A549 (cell line): ENCODE measurements at regions not wholly inside any gene's neighbourhood (a gene's known extent, or its start where the extent isn't known, plus 50 kb on each side); places are given as distances from the start of the nearest gene placed in this dataset.

Experiments
- ATAC-seq, 2 experiments: fragments of 200-7000 bp in 1 of 2; fragments of >200 bp in 1 of 2; cut with Nextera tagmentation in 1 of 2; cut with Tn5 transposase in 1 of 2; 3 replicates each; pipeline versions ENCODE4 v1.8.0 to v1.9.1; 2018 to 2020; ENCODE audit warnings: mild to moderate bottlenecking in 1 of 2, moderate library complexity in 1 of 2
- CTCF ChIA-PET: fragments of 300-600 bp; sonication (Branson Sonifier 250); formaldehyde crosslinking; extraction: SDS; loops from one replicate; lab custom pipeline; 2021; ENCODE audit warnings: antibody characterized with exemption, inconsistent platforms; lab: Yijun Ruan, JAX
- POLR2A ChIA-PET: fragments of 350-600 bp; formaldehyde crosslinking; extraction: SDS; loops from one replicate; lab custom pipeline; 2021; ENCODE audit warnings: antibody characterized with exemption, inconsistent platforms; lab: Yijun Ruan, JAX
- DNase-seq, 2 experiments: peaks; one replicate each; pipeline versions ENCODE4 v3.0.0 to v3.0.0-alpha.2; 2011 to 2016; ENCODE audit warnings: low read depth in 1 of 2, low spot score in 1 of 2
- FAIRE-seq: peaks from 2 replicates; lab custom pipeline; 2011; peaks lifted over from hg19 to GRCh38; lab: Jason Lieb, UNC
- H3K27ac ChIP-seq, 2 experiments: fragments of >200 bp; sonication (Bioruptor Twin); formaldehyde crosslinking; 3 replicates each; pipeline ENCODE4 v1.5.1; 2016 to 2017
- H3K4me1 ChIP-seq: fragments of >200 bp; sonication (Bioruptor Twin); formaldehyde crosslinking; 3 replicates; pipeline ENCODE4 v1.6.1; 2016
- H3K4me2 ChIP-seq: fragments of >200 bp; sonication (Bioruptor Twin); formaldehyde crosslinking; 3 replicates; pipeline ENCODE4 v1.6.1; 2016
- H3K4me3 ChIP-seq: fragments of >200 bp; sonication (Bioruptor Twin); formaldehyde crosslinking; 3 replicates; pipeline ENCODE4 v1.5.1; 2016
- H3K9me3 ChIP-seq: fragments of >200 bp; sonication (Bioruptor Twin); formaldehyde crosslinking; 3 replicates; pipeline ENCODE4 v1.6.1; 2016
- CBX8 ChIP-seq: fragments of 200-600 bp; sonication (generic); IDR thresholded peaks from 2 replicates; pipeline ENCODE4 v1.6.1; 2016
- CEBPB ChIP-seq, 2 experiments: fragments of >200 bp in 1 of 2; sonication (Bioruptor Twin) in 1 of 2; formaldehyde crosslinking in 1 of 2; IDR thresholded peaks; 2 replicates each; pipeline ENCODE4 v1.6.1; 2012 to 2016
- EHF ChIP-seq: fragments of 250-450 bp; sonication (Bioruptor Pico); IDR thresholded peaks from 2 replicates; pipeline ENCODE4 v1.5.0; 2020; ENCODE audit warnings: mild to moderate bottlenecking
- ESRRA ChIP-seq: fragments of 150-350 bp; IDR thresholded peaks from 2 replicates; pipeline ENCODE4 v1.6.1; 2014; ENCODE audit warnings: mild to moderate bottlenecking, low read length, borderline replicate concordance
- FOSL2 ChIP-seq, 2 experiments: fragments of 450-650 bp in 1 of 2; fragments of >200 bp in 1 of 2; sonication (Bioruptor Twin) in 1 of 2; formaldehyde crosslinking; IDR thresholded peaks; 2 replicates each; pipeline versions ENCODE4 v1.5.0 to v1.6.1; 2016 to 2020; ENCODE audit warnings: mild to moderate bottlenecking in 1 of 2, moderate library complexity in 1 of 2
- HDAC2 ChIP-seq: fragments of 200-600 bp; sonication (generic); IDR thresholded peaks from 2 replicates; pipeline ENCODE4 v1.6.1; 2016
- HEYL ChIP-seq: fragments of 250-450 bp; sonication (Bioruptor Pico); IDR thresholded peaks from 2 replicates; pipeline ENCODE4 v1.8.0; 2021; ENCODE audit warnings: mild to moderate bottlenecking, moderate library complexity
- HMGXB4 ChIP-seq: fragments of 250-450 bp; sonication (Bioruptor Pico); IDR thresholded peaks from 2 replicates; pipeline ENCODE4 v1.5.0; 2021; ENCODE audit warnings: mild to moderate bottlenecking, moderate library complexity, borderline replicate concordance
- PBX3 ChIP-seq: IDR thresholded peaks from 2 replicates; pipeline ENCODE4 v1.6.1; 2012
- POLR2A ChIP-seq: IDR thresholded peaks from 2 replicates; pipeline ENCODE4 v1.6.1; 2012; ENCODE audit warnings: mild to moderate bottlenecking, low read length
- RNF2 ChIP-seq: fragments of 200-600 bp; sonication (generic); IDR thresholded peaks from 2 replicates; pipeline ENCODE4 v1.6.1; 2016; ENCODE audit warnings: low read depth, mild to moderate bottlenecking, antibody characterized with exemption, moderate library complexity, borderline replicate concordance
- SMC3 ChIP-seq: fragments of >200 bp; sonication (Bioruptor Twin); formaldehyde crosslinking; IDR thresholded peaks from 3 replicates; pipeline ENCODE4 v1.6.1; 2018; ENCODE audit warnings: inconsistent platforms
- USF2 ChIP-seq: fragments of 450-650 bp; IDR thresholded peaks from 2 replicates; pipeline ENCODE4 v1.6.1; 2014; ENCODE audit warnings: antibody characterized with exemption
- ZFP36 ChIP-seq: fragments of 450-650 bp; IDR thresholded peaks from 2 replicates; pipeline ENCODE4 v1.6.1; 2014; ENCODE audit warnings: borderline replicate concordance; ENCODE audit not compliant: partially characterized antibody
- ZSCAN20 ChIP-seq: fragments of 250-450 bp; sonication (Bioruptor Pico); IDR thresholded peaks from 2 replicates; pipeline ENCODE4 v1.8.0; 2022; ENCODE audit warnings: mild to moderate bottlenecking, moderate library complexity
- WGBS: methylation state at CpG from one replicate; pipeline ENCODE4 v1.1.6; 2017; ENCODE audit errors: missing lambda C conversion rate; 5-methylcytosine and 5-hydroxymethylcytosine counted together
- TF ChIP-seq, protein P1 (sequence below): fragments of >200 bp; sonication (Bioruptor Twin); formaldehyde crosslinking; IDR thresholded peaks from 2 replicates; pipeline ENCODE4 v1.6.1; 2016

GRCh38 chr20:55540013-55540412 lies 465.3 kb downstream of the CBLN4 start (continued):
- TF ChIP-seq HMGXB4 (CRISPR knock-in tag) (no peak), USF2 (no peak), HEYL (no peak), ZFP36 (no peak), ESRRA (no peak)

DNA sequence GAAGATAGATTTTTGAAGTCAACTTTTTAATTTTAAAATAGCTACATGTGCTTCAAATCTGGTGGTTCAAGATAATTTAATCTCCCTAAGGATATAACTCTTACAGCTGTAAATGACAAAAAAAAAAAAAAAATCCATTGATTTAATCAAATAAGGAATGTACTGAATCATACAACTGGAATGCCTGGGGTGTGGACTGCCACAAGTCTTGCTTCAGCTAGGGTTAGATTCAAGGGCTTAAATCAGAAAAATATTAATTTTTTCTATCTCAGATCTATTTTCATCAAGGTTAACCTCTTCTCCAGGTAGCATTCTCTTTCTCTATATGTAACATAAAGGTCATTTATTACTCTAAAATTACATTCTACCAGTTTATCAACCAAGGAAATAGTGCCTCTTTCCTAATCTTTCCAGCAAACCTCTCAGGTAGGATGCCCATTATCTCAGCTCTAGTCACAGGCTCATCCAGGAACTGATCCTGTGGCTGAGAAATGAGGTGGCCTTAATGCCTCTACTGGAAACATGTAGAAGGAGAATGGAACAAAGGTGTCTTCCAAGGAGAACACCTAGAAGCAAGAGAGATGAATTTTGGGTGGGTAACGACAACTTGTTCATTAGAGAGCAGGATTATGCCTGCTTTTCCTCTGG lies 466.9 kb downstream of the CBLN4 start:
- Histone ChIP-seq H3K4me1 (no peaks in the 10 kb centered on the region), H3K4me3 (no peak overlapping the region), H3K27ac (no peak overlapping the region), H3K4me2 (no peak overlapping the region), H3K9me3 (no peaks in the 10 kb centered on the region)
- POLR2A ChIA-PET = no interaction called here
- ATAC-seq = no peak
- no peak for DNase-seq
- no peak for FAIRE-seq
- CTCF ChIA-PET = no interaction called here
- WGBS = 0% methylated on average over 1 of the region's 1 CpG
- TF ChIP-seq HDAC2 (no peak), CBX8 (no peak), SMC3 (no peak), RNF2 (no peak), POLR2A (no peak), ESRRA (no peak)

DNA sequence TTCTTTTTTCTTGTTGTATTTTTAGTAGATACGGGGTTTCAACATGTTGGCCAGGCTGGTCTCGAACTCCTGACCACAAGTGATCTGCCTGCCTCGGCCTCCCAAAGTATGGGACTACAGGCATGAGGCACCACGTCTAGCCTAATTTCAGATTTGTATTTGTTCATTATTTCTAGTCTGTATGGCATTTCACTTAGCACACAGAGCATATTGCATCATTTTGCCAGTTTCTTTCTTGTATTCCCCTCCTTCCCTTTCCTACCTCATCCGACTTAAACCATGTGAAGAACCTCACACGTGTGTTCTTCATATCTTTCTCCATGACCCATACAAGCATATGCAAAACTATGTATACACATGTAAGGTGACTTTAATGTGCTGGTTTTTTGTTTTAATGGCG lies 470.0 kb downstream of the CBLN4 start:
- WGBS = under 1% methylated on average over 7 of the region's 7 CpGs
- Histone ChIP-seq H3K9me3 (no peaks in the 10 kb centered on the region; the same call in 2 of the 3 replicates), H3K4me3 (no peak overlapping the region), H3K4me2 (no peak overlapping the region), H3K27ac (no peak overlapping the region), H3K4me1 (no peaks in the 10 kb centered on the region)
- ChIA-PET POLR2A (no interaction called here), CTCF (no interaction called here)
- ATAC-seq (no peak), DNase-seq (no peak), FAIRE-seq (no peak)
- TF ChIP-seq HDAC2 (no peak), ZSCAN20 (CRISPR knock-in tag) (no peak), EHF (CRISPR knock-in tag) (no peak), PBX3 (no peak), ZFP36 (no peak), FOSL2 (IDR thresholded peaks at IDR 0.05) (no peak), FOSL2 (CRISPR knock-in tag; IDR thresholded peaks at IDR 0.05) (no peak), SMC3 (no peak), USF2 (no peak), CEBPB (IDR thresholded peaks at IDR 0.05) (no peak)
- TF ChIP-seq, protein P1, sequence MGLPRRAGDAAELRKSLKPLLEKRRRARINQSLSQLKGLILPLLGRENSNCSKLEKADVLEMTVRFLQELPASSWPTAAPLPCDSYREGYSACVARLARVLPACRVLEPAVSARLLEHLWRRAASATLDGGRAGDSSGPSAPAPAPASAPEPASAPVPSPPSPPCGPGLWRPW = no peak
